Activated naive CD4-positive, alpha-beta T cell treated with anti-CD3 and anti-CD28 coated beads, Interleukin-2, amount 50 U/mL, for 24 hours (primary cell): ENCODE measurements at regions not wholly inside any gene's neighbourhood (a gene's known extent, or its start where the extent isn't known, plus 50 kb on each side); places are given as distances from the start of the nearest gene placed in this dataset.
"Not testable (repeated sequence)": the region's sequence is repeated elsewhere in the genome, so short reads cannot be mapped to it uniquely, and the experiment has no call there.

Experiments used
- H3K27ac Mint-ChIP-seq: one replicate; pipeline ENCODE4 v1.8.0; 2021; ENCODE audit warnings: mild to moderate bottlenecking, mixed read lengths
- H3K27me3 Mint-ChIP-seq: one replicate; pipeline ENCODE4 v1.8.0; 2021; ENCODE audit warnings: mixed read lengths
- H3K36me3 Mint-ChIP-seq: one replicate; pipeline ENCODE4 v1.8.0; 2021; ENCODE audit warnings: mixed read lengths
- H3K4me1 Mint-ChIP-seq: one replicate; pipeline ENCODE4 v1.8.0; 2021; ENCODE audit warnings: mixed read lengths
- H3K4me3 Mint-ChIP-seq: one replicate; pipeline ENCODE4 v1.8.0; 2021; ENCODE audit warnings: mild to moderate bottlenecking, mixed read lengths
- H3K9me3 Mint-ChIP-seq: one replicate; pipeline ENCODE4 v1.8.0; 2021; ENCODE audit warnings: mixed read lengths

DNA sequence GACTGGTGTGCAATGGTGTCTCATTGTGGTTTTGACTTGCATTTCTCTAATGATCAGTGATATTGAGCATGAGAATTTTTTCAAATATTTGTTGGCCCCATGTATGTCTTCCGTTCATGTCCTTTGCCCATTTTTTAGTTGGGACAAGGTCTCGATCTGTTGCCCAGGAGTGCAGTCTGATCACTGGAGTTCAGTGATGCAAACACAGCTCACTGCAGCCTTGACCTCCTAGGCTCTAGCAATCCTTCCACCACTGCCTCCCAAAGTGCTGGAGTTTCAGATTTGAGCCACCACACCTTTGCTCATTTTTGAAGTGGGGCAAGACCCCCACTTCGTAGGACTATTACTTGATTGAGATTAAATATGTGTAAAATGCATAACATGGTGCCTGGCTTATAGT lies 116.2 kb upstream of the NBPF9 start:
- H3K9me3 Mint-ChIP-seq, result not testable (repeated sequence)

DNA sequence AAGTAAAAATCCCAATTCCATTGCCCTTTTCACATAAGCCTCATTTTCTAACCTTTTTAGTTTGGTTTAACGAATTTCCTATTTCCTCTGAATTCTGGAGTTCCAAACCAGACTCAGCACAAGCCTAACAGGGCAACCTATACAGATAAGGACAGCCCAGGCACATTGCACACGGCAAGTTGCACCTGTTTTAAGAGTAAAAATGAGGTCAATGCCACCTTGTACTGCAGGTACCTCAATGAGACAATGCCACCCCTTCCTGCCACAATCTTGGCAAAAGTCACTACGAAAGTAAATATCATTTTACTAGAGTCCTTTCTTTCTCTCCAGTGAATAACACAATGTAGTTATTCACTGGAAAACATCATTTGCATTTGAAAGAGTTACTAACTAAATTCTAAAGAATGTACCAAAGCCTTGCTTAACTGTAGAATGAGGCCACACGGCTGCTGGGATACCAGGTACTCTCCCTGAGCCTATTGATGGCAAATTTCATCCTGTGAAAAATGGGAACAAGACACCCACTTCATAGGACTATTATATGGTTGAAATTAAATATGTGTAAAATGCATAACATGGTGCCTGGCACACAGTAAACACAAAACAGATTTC lies 117.2 kb upstream of the NBPF9 start:
- H3K4me1 Mint-ChIP-seq, H3K36me3 Mint-ChIP-seq, H3K4me3 Mint-ChIP-seq, H3K27ac Mint-ChIP-seq, H3K9me3 Mint-ChIP-seq, H3K27me3 Mint-ChIP-seq: not testable (repeated sequence)

More for the DNA sequence above, 116.2 kb upstream of the NBPF9 start:
- H3K36me3 Mint-ChIP-seq, H3K27ac Mint-ChIP-seq, H3K4me3 Mint-ChIP-seq, H3K27me3 Mint-ChIP-seq, H3K4me1 Mint-ChIP-seq: not testable (repeated sequence)

DNA sequence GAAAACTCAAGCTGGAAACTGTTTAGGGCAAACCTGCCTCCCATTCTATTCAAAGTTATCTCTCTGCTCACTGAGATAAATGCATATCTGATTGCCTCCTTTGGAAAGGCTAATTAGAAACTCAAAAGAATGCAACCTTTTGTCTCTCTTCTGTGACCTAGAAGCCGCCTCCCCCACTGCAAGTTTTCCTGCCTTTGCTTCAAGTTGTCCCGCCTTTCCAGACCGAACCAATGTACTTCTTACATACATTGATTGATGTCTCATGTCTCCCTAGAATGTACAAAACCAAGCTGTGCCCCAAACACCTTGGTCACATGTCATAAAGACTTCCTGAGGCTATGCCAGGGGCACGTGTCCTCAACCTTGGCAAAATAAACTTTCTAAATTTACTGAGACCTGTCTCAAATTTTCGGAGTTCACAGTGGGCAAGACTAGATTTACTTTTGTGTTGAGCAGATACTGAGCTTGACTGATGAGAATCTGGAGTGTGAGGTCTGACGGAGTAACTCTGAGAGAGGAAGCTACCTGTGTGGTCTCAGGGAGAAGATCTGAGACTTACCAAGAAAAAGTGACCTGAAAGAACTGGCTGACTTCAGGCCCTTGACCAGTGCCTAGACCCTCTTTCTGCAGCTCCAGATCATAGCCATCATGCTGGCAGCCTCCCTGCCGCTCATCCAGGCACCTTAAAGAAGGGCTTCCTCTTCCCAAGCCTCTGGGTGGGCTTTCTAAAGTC lies 124.7 kb upstream of the NBPF9 start:
- H3K4me3 Mint-ChIP-seq, H3K4me1 Mint-ChIP-seq, H3K9me3 Mint-ChIP-seq, H3K27me3 Mint-ChIP-seq, H3K27ac Mint-ChIP-seq, H3K36me3 Mint-ChIP-seq: not testable (repeated sequence)

DNA sequence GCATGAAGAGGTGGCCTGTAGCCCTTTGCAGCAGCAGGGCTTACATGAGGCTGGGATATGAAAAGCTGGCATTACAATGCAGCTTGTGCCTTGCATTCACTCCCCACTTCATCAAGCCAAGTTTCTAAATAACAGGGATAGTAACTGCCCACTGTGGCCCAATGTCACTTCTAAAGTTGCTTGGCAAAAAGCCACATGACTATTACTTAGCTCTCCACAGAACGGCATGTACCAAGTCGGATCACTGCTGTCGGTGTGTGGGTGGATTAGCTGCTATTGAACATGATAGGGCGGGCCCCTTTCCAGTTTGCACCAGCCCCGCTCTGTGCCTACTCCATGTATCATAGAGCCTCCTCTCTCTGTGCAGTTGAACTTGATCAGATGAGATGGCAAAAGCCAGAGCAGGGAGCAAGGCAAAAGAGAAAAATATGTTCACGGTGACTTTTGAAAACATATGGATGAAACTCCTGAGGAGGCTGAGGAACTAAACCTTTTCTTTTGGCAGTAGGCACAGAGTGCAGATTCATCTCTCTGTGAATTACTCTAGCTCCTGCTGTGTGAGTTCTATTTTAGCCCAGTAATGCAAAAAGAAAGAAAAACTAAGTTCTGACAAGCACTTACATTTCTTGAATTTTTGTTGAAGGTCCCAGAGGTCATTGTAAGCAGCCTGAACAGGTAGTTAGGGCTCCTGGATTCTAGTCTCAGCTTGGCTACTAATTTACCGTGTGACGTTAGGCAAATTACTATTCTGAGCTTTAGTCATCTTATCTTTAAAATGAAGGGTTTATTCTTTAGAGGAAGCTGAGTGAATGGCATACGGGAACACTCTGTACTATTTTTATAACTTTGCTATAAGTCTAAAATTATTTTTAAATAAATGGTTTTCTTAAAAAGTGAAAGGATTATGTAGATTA lies 125.6 kb upstream of the NBPF9 start:
- H3K4me3 Mint-ChIP-seq, H3K36me3 Mint-ChIP-seq, H3K27me3 Mint-ChIP-seq, H3K4me1 Mint-ChIP-seq, H3K27ac Mint-ChIP-seq, H3K9me3 Mint-ChIP-seq: not testable (repeated sequence)

DNA sequence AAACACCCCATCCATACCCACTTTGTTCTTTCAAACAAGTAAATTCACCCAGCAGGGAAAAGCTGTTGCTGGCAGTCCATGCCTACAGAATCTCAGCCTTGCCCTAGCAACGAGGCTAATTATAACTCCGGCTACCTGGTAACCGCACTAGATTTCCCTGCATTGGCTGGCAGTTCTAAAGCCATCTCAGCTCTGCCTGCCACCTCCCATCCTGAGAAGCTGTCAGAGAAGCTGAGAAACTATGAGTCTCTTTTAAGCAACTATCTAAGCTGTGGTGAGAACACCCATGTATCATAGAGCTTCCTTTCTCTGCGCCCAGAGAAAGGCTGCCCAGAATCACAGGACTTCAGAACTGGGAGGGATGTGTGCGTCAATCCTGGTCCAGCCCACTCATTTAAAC lies 126.5 kb upstream of the NBPF9 start:
- not testable (repeated sequence) for H3K27ac Mint-ChIP-seq, H3K4me3 Mint-ChIP-seq, H3K4me1 Mint-ChIP-seq

DNA sequence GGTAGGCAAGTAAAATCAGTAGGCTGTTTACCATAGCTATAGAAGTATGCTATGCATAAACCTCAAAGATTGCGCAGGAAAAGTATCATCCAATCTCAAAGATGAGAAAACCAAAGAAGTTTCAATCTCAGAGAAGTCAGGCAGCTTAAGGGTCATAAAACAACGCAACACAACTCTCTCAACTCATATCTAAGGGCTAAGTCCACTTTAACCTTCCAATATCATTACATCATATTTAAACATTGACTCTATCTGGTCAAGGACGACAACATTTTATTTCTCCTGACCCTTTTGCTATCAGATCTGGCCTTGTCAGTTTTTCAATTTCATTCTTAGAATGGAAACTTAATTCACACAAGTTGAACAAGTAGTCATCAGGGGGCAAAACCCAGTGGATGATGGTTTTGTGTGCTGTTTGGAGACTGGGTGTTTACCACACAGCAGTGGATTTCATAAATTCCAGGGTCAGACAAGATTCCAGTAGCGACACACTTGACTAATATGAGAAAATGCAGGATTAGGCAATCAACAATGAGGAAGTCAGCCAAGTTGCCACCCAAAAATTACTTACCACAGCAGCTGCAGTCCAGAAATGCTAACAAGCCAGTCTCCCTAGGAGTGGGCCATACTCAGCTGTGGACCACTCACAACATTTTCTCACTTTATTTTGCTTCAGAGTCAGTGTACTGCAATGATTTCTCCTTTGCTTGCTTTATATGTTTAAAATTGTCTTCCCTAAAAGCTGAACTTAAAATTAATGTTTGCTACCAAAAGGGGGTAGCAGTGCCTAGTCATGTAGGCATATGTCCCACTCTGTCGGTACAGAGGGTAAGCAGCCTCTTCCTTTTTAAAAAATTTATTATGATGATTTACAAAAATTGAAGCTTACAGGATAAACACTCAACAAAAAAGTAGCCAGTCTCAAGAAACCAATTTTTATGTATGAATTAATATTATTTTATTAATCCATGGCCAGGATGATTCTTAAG lies 131.9 kb upstream of the NBPF9 start:
- not testable (repeated sequence) for H3K36me3 Mint-ChIP-seq, H3K4me3 Mint-ChIP-seq, H3K27me3 Mint-ChIP-seq, H3K27ac Mint-ChIP-seq, H3K9me3 Mint-ChIP-seq, H3K4me1 Mint-ChIP-seq

More for the DNA sequence above, 126.5 kb upstream of the NBPF9 start:
- not testable (repeated sequence) for H3K27me3 Mint-ChIP-seq, H3K36me3 Mint-ChIP-seq, H3K9me3 Mint-ChIP-seq

DNA sequence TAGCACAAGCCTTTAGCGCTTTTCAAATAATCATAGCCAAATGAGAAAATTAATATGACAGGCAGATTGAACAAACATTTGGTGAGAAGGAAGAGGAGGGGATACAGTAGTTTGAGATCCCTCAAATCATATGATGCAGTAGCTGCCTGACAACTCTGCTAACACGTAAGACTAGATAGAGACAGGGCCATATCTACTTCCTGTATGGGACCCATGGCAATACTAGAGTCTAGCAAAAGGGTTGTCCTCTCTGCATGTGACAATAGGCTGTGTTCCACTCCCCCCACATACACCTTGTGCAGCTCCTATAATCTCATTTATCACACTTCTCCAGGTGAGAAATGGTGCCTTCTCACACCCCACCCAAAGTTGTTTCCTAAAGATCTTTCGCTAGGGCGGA lies 134.2 kb upstream of the NBPF9 start:
- not testable (repeated sequence) for H3K4me3 Mint-ChIP-seq, H3K4me1 Mint-ChIP-seq, H3K9me3 Mint-ChIP-seq, H3K27me3 Mint-ChIP-seq, H3K36me3 Mint-ChIP-seq, H3K27ac Mint-ChIP-seq

DNA sequence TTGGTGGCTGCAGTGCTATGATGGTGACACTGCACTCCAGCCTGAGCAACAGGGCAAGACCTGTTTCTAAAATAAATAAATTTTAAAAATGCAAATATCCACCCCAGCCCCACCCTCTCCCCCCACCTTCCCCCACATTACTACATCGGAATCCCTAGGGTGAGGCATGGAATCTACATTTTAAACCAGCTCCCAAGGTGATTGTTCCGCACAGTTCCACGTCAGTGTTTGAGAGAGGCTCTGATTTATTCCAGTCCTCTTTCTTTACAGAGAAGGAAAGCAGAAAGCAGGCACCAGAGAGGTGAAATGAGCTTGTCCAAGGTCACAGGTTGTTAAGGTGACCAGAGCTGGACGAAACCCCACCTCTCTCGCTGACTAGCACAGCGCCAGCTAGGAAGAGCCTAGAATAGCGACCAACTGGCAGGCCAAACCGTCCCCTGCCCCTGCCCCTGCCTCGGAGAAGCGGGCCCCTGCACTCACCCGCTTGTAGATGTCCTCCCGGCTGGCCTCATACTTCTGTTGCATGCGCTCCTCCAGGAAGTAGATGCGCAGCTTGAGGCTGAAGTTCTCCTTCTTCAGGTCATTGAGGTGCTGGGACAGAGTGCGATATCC lies 136.7 kb upstream of the NBPF9 start:
- not testable (repeated sequence) for H3K27me3 Mint-ChIP-seq, H3K4me3 Mint-ChIP-seq, H3K4me1 Mint-ChIP-seq, H3K9me3 Mint-ChIP-seq, H3K36me3 Mint-ChIP-seq, H3K27ac Mint-ChIP-seq

DNA sequence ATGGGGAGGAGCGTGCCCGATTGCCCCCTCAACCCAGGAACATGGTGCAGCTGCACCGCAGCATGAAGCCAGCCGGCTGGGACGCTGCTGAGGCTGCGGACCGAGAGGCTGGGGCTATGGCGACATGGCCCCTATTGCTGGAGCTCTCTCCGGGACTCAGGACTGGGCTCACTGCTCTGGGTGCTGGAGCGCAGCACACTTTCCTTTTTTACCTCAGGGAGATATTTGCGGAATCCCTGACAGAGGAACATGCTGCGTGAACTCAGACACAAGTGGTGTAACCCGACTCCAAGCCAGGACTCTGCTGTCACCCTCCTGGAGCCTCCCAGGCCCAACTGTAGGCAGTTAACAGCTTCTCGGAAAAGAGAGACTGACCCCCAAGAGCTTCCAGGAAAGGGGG lies 137.2 kb upstream of the NBPF9 start:
- not testable (repeated sequence) for H3K9me3 Mint-ChIP-seq, H3K27ac Mint-ChIP-seq, H3K27me3 Mint-ChIP-seq, H3K4me1 Mint-ChIP-seq, H3K4me3 Mint-ChIP-seq, H3K36me3 Mint-ChIP-seq

DNA sequence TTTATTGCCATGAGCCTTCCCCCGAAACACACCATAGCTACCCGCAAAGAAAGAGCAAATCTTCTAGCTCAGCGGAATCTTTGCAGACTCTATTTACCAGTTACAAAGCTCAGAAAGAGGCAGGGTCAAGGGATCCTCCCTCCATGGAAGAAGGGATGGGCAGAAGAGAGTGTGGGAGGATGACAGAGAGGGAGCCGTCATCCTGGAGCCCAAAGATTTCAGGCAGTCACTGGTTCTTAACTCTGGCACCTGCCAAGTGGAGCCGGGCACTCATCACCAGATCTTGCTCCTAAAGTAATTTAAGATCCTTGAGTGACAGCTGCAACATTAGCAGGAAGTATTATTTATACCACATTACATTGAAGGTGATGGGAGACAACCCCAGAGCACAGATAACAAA lies 137.9 kb upstream of the NBPF9 start:
- not testable (repeated sequence) for H3K9me3 Mint-ChIP-seq, H3K4me3 Mint-ChIP-seq, H3K27ac Mint-ChIP-seq, H3K27me3 Mint-ChIP-seq, H3K36me3 Mint-ChIP-seq, H3K4me1 Mint-ChIP-seq

DNA sequence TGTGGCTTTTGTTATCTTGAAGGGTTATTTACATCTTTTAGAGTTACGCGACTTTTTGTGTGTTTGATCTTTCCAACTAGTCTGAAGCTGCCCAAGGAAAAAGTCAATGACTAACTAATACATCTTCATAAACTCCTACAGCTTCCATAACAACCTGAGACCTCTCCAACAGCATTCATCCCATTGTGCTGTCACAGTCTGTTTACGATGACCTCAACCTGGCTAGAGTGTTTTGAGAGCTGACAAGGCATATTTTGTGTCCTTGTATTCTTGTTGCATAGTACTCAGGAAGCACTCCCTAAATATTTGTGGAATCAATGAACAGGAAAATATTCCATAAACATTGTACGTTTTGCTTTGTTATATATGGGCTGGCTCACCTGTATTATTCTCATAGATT lies 140.2 kb upstream of the NBPF9 start:
- H3K27me3 Mint-ChIP-seq, H3K27ac Mint-ChIP-seq, H3K4me3 Mint-ChIP-seq, H3K36me3 Mint-ChIP-seq, H3K4me1 Mint-ChIP-seq, H3K9me3 Mint-ChIP-seq: not testable (repeated sequence)

DNA sequence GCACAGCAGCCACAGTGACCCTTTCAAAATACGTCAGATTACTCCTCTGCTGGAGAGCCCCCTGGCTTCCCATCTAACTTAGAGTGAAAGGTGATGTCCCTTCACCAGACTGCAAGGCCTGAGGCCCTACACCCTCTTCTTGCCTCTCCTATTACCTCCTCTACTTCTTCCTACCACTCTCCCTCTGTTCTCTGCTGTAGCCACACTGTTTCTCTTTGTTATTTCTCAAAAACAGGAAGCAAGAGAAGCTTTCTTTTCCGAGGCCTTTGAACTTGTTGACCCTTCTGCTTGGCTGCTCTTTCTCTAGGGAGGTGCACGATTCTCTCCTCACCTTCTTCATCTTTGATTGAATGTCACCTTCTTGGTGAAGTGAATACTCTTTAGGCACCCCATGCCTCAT lies 141.3 kb upstream of the NBPF9 start:
- H3K4me1 Mint-ChIP-seq, H3K36me3 Mint-ChIP-seq, H3K9me3 Mint-ChIP-seq, H3K4me3 Mint-ChIP-seq, H3K27ac Mint-ChIP-seq, H3K27me3 Mint-ChIP-seq: not testable (repeated sequence)

DNA sequence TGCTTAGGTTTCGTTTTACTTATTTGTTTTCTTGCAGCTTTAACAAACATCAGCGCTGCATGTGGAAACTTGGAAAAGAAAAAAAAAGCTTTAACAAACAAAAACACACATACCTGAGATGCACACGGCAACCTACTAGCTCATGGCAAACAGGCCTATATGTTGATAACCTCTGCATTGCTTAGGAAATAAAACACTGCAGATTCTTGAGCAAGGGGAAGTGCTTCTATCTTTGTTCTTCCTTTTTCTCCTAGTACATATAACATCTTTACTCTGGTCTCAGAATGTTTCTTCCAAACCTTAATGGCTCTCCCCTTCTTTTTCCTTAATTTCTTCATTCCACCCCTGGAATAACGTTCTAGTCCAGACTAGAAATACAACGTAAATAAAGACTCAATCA lies 142.9 kb upstream of the NBPF9 start:
- H3K27me3 Mint-ChIP-seq, H3K36me3 Mint-ChIP-seq, H3K27ac Mint-ChIP-seq, H3K4me1 Mint-ChIP-seq, H3K9me3 Mint-ChIP-seq, H3K4me3 Mint-ChIP-seq: not testable (repeated sequence)

DNA sequence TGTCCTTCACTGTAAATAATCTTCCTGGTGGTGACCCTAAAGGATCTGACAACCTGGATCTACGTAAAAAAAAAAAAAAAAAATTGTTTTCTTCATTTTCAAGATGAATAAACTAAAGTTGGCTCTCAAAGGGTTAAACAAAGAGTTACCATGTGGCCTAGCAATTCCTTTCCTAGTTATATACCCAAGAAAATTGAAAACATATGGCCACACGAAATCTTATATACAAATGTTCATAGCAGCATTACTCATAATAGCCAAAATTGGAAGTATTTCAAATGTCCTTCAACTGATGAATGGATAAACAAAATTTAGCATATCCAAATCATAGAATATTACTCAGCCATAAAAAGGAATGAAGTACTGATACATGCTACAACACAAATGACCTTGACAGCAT lies 145.3 kb upstream of the NBPF9 start:
- not testable (repeated sequence) for H3K27ac Mint-ChIP-seq, H3K36me3 Mint-ChIP-seq, H3K27me3 Mint-ChIP-seq, H3K4me3 Mint-ChIP-seq, H3K4me1 Mint-ChIP-seq, H3K9me3 Mint-ChIP-seq

DNA sequence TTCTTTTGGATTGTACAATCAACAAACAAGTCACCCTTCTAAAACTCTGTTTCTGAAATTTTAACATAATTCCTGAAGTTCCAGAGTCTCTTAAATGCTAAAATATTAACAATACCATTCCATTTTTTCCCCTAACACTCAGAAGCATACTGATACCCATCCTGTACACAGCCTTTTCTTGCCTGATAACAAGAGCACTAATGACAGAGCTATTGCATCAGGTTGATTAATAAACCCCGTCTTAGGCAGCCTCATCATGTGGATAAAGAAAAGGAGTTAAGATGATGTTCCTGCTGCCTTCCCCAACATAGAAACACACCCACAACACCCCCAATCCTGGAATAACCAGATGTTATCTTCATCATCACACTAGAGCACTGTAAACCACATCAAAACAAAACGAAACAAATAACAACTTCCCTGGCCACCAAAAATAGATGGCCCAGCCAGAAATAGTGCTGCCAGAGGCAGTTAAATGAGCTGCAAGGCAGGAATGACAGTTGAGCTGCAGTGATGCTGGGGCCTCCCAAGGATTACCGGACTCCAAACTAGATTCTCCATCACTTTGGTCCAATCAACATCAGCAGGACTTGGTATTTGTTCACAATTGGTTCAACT lies 146.6 kb upstream of the NBPF9 start:
- H3K27me3 Mint-ChIP-seq, H3K4me1 Mint-ChIP-seq, H3K4me3 Mint-ChIP-seq, H3K9me3 Mint-ChIP-seq, H3K36me3 Mint-ChIP-seq, H3K27ac Mint-ChIP-seq: not testable (repeated sequence)
